Calu3 (cell line): ENCODE measurements at regions not wholly inside any gene's neighbourhood (a gene's known extent, or its start where the extent isn't known, plus 50 kb on each side); places are given as distances from the start of the nearest gene placed in this dataset.

Experiments used
- BruUV-seq: library from RNA; stranded (reverse); fragments of 400-500 nt; replicated peaks from 2 replicates; lab custom pipeline; 2021; lab: Mats Ljungman, UMichigan
- CTCF ChIA-PET: fragments of 300-600 bp; sonication (Branson Sonifier 250); formaldehyde crosslinking; loops from one replicate; lab custom pipeline; 2022; ENCODE audit warnings: antibody characterized with exemption; lab: Charles Lee
- DNase-seq: peaks from one replicate; pipeline ENCODE4 v3.0.0; 2022
- H3K27ac Mint-ChIP-seq: one replicate; pipeline ENCODE4 v1.8.0; 2022; ENCODE audit warnings: mixed read lengths; ENCODE audit not compliant: unreplicated experiment
- H3K27me3 Mint-ChIP-seq: one replicate; pipeline ENCODE4 v1.8.0; 2022; ENCODE audit warnings: mixed read lengths; ENCODE audit not compliant: unreplicated experiment
- H3K36me3 Mint-ChIP-seq: one replicate; pipeline ENCODE4 v1.8.0; 2022; ENCODE audit warnings: mild to moderate bottlenecking, moderate library complexity, mixed read lengths; ENCODE audit not compliant: insufficient read depth, unreplicated experiment
- H3K4me1 Mint-ChIP-seq: one replicate; pipeline ENCODE4 v1.8.0; 2022; ENCODE audit warnings: mild to moderate bottlenecking, low read depth, mixed read lengths; ENCODE audit not compliant: unreplicated experiment
- H3K4me3 Mint-ChIP-seq: one replicate; pipeline ENCODE4 v1.8.0; 2022; ENCODE audit warnings: mild to moderate bottlenecking, low read depth, moderate library complexity, mixed read lengths; ENCODE audit not compliant: unreplicated experiment
- H3K9me3 Mint-ChIP-seq: one replicate; pipeline ENCODE4 v1.8.0; 2022; ENCODE audit warnings: low read depth, mixed read lengths; ENCODE audit not compliant: unreplicated experiment
- CTCF ChIP-seq: fragments of 200-600 bp; IDR thresholded peaks from one replicate; pipeline ENCODE4 v1.8.0; 2022; ENCODE audit warnings: antibody characterized with exemption; ENCODE audit not compliant: unreplicated experiment
- intact Hi-C: fragments of 100-400 bp; cut with micrococcal nuclease; formaldehyde crosslinking; loops from one replicate; pipeline ENCODE4 v1.10.0; 2022; ENCODE audit not compliant: unreplicated experiment

DNA sequence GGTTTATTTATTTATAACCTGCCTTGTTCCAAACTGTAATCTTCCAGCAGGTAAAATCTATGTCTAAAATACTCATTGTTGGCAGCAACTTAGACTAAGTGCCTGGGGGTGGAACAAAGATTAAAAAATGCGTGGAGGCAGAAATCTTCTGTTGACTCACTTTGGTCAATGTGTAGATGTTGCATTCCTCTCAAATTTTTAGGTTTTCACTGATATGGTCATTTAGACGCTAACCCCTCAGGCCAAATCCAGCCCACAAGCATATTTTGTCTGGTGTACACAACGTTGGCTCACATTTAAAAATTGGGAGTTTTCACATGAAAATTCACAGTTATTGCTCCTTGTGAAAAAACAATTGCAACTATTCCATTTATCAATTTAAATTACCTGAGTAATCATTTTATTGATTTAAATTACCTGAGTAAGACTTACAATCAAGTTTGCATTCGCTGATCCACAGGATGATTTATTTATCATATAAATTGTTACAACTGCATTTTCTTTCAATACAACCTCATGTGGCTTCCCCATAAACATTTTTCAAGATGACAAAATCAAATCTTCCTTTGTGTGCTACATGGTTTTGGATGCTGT lies 564.2 kb downstream of the TSN start:
- no peak for TF ChIP-seq CTCF
- no TSS peak for BruUV-seq
- H3K27ac Mint-ChIP-seq = no peak overlapping the region
- H3K27me3 Mint-ChIP-seq = peaks cover 48% of the 10 kb centered on the region
- CTCF ChIA-PET = no interaction called here
- no peak for DNase-seq
- intact Hi-C loops = no loop called here
- no peaks in the 10 kb centered on the region for H3K36me3 Mint-ChIP-seq
- no peaks in the 10 kb centered on the region for H3K9me3 Mint-ChIP-seq
- no peaks in the 10 kb centered on the region for H3K4me1 Mint-ChIP-seq
- H3K4me3 Mint-ChIP-seq = no peak overlapping the region

DNA sequence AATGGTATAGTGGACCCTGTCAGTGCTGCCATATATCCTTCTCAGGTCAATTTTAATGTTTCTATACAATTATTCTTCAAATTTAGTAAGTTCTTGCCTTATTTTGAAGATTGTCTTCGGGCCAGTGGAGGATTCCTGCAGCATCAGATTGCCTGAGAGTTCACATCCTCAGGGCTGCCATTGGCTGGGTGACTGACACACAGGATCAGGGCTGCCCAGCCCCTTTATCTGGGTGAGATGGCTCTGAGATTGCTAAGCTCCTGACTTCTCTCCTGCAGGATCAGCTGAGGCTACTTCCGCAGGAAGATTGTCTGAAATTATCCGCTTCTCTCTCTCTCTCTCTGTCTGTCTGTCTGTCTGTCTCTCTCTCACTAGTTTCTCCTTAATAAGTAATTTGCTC lies 567.4 kb downstream of the TSN start:
- no TSS peak for BruUV-seq
- DNase-seq = no peak
- no peaks in the 10 kb centered on the region for H3K4me1 Mint-ChIP-seq
- CTCF ChIA-PET = no interaction called here
- no peak overlapping the region for H3K27ac Mint-ChIP-seq
- H3K9me3 Mint-ChIP-seq = no peaks in the 10 kb centered on the region
- peaks cover 65% of the 10 kb centered on the region for H3K27me3 Mint-ChIP-seq
- intact Hi-C loops = no loop called here
- TF ChIP-seq CTCF = no peak
- H3K36me3 Mint-ChIP-seq = no peaks in the 10 kb centered on the region
- H3K4me3 Mint-ChIP-seq = no peak overlapping the region

- no peak for DNase-seq
- intact Hi-C loops = no loop called here
- Mint-ChIP-seq H3K36me3 (no peaks in the 10 kb centered on the region), H3K9me3 (no peaks in the 10 kb centered on the region), H3K27ac (no peak overlapping the region), H3K27me3 (peaks cover 68% of the 10 kb centered on the region), H3K4me1 (no peaks in the 10 kb centered on the region), H3K4me3 (no peak overlapping the region)
- BruUV-seq = no TSS peak
- CTCF ChIA-PET = no interaction called here
- TF ChIP-seq CTCF = no peak
These were observed 568.5 kb downstream of the TSN start for GRCh38 chr2:122323927-122324326.

DNA sequence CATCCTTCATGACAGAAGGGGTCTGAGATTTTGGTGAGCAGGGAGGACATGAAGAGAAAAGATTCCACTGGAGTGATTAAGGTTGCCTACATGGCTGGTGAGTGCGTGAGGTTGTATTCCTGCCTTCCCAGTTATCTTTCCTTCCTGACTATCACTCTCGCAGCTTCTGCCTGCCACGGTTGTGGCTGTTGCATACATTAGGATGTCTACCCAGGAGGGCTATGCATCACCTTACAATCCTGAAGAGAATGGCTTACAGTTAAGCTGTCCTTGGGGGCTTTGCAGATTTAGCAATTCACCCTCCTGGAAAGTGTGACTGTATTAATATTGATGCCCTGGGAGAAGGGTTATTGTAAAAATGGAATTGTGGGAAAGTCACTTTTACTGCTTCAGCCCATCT lies 571.0 kb downstream of the TSN start:
- BruUV-seq = no TSS peak
- intact Hi-C loops = no loop called here
- no peaks in the 10 kb centered on the region for H3K9me3 Mint-ChIP-seq
- H3K27me3 Mint-ChIP-seq = peaks cover 94% of the 10 kb centered on the region
- H3K27ac Mint-ChIP-seq = no peak overlapping the region
- no peak for DNase-seq
- CTCF ChIA-PET = no interaction called here
- H3K36me3 Mint-ChIP-seq = no peaks in the 10 kb centered on the region
- no peaks in the 10 kb centered on the region for H3K4me1 Mint-ChIP-seq
- TF ChIP-seq CTCF = no peak
- no peak overlapping the region for H3K4me3 Mint-ChIP-seq
